SU-DHL-6 (cell line): ENCODE measurements at regions not wholly inside any gene's neighbourhood (a gene's known extent, or its start where the extent isn't known, plus 50 kb on each side); places are given as distances from the start of the nearest gene placed in this dataset.

Experiments
- H2AFZ ChIP-seq: fragments of 200-600 bp; sonication (generic); 2 replicates; pipeline ENCODE4 v1.6.1; 2014; ENCODE audit warnings: low read depth, mild to moderate bottlenecking, moderate library complexity, mixed read lengths, antibody characterized with exemption, low read length; ENCODE audit not compliant: severe bottlenecking
- H3F3A ChIP-seq: fragments of 200-600 bp; shearing (Covaris generic); 2 replicates; pipeline ENCODE4 v1.6.0; 2016; ENCODE audit warnings: antibody characterized with exemption, mild to moderate bottlenecking; ENCODE audit not compliant: insufficient read depth
- H3K27ac ChIP-seq: fragments of 200-600 bp; sonication (generic); 2 replicates; pipeline ENCODE4 v1.5.1; 2016; ENCODE audit warnings: low read depth, mild to moderate bottlenecking, low read length, moderate library complexity, mixed read lengths
- H3K27me3 ChIP-seq: fragments of 200-600 bp; sonication (generic), shearing (Covaris generic); 2 replicates; pipeline ENCODE4 v1.6.0; 2014; ENCODE audit warnings: mild to moderate bottlenecking, low read length
- H3K36me3 ChIP-seq: fragments of 200-600 bp; sonication (generic); 2 replicates; pipeline ENCODE4 v1.6.1; 2014; ENCODE audit warnings: mild to moderate bottlenecking, low read length, mixed read lengths
- H3K4me2 ChIP-seq: fragments of 300-600, 200-600 bp; shearing (Covaris generic), sonication (generic); 2 replicates; pipeline ENCODE4 v1.6.0; 2014; ENCODE audit warnings: low read length, low read depth, mild to moderate bottlenecking; ENCODE audit not compliant: poor library complexity, severe bottlenecking
- H3K4me3 ChIP-seq: fragments of 200-600 bp; sonication (generic); 2 replicates; pipeline ENCODE4 v1.5.1; 2014; ENCODE audit warnings: antibody characterized with exemption, low read length, mild to moderate bottlenecking, mixed read lengths; ENCODE audit not compliant: insufficient read depth, poor library complexity, severe bottlenecking
- H3K79me2 ChIP-seq: fragments of 200-600 bp; sonication (generic); 2 replicates; pipeline ENCODE4 v1.6.1; 2014; ENCODE audit warnings: mild to moderate bottlenecking, low read length, moderate library complexity; ENCODE audit not compliant: insufficient read depth
- H3K9ac ChIP-seq: fragments of 200-600 bp; sonication (generic); 2 replicates; pipeline ENCODE4 v1.7.0; 2014; ENCODE audit warnings: mild to moderate bottlenecking, low read length
- H3K9me2 ChIP-seq: fragments of 200-600 bp; sonication (generic); replicated peaks from 2 replicates; pipeline ENCODE4 v1.6.1; 2014; ENCODE audit warnings: low read length; ENCODE audit not compliant: insufficient read depth
- H3K9me3 ChIP-seq: fragments of 200-600 bp; sonication (generic); 2 replicates; pipeline ENCODE4 v1.6.1; 2014; ENCODE audit warnings: low read length, mixed read lengths; ENCODE audit not compliant: insufficient read depth
- H4K20me1 ChIP-seq: fragments of 200-600 bp; sonication (generic); 2 replicates; pipeline ENCODE4 v1.6.1; 2014; ENCODE audit warnings: low read depth, mild to moderate bottlenecking, antibody characterized with exemption, low read length, moderate library complexity, mixed read lengths
- CTCF ChIP-seq: fragments of 200-600 bp; sonication (generic); IDR thresholded peaks from one replicate; pipeline ENCODE4 v1.5.1; 2017; ENCODE audit warnings: antibody characterized with exemption, mild to moderate bottlenecking, low read length, moderate library complexity; ENCODE audit not compliant: insufficient read depth, poor library complexity, severe bottlenecking
- EZH2phosphoT487 ChIP-seq: fragments of 200-600 bp; sonication (generic), shearing (Covaris generic); conservative IDR thresholded peaks from 2 replicates; pipeline ENCODE4 v1.6.1; 2018; ENCODE audit warnings: mild to moderate bottlenecking, antibody characterized with exemption, low read length, moderate library complexity, mixed read lengths

DNA sequence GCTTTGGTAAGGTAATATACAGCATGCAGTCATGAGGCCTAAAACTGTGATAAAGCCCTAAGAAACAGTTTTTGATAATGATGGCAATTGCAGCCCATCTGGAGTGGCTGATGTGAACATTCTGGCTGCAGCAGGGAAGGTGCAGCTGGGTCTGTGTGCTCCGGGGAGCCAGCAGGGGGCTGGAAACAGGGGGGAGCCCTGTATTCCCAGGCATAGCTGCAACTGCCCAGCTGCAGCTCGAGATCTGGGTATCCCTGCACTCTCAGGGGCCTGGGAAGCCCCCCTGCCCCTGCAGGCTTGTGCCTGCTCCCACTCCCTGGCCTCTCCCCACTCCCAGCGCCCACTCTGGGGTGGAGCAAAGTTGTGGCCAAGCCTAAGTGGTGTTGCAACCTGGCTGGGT, 95.6 kb downstream of the RRAGB start:
- no peaks in the 10 kb centered on the region for H3K79me2 ChIP-seq
- H3F3A ChIP-seq: no peaks in the 10 kb centered on the region
- no peaks in the 10 kb centered on the region for H3K36me3 ChIP-seq
- H3K4me3 ChIP-seq: no peak overlapping the region
- no peaks in the 10 kb centered on the region for H4K20me1 ChIP-seq
- H2AFZ ChIP-seq: no peak overlapping the region
- no peaks in the 10 kb centered on the region for H3K9me3 ChIP-seq
- H3K27me3 ChIP-seq: no peaks in the 10 kb centered on the region
- no peaks in the 10 kb centered on the region for H3K9me2 ChIP-seq
- H3K4me2 ChIP-seq: no peak overlapping the region
- H3K9ac ChIP-seq: no peak overlapping the region
- TF ChIP-seq EZH2phosphoT487 (no peak), CTCF (no peak)
- H3K27ac ChIP-seq: no peak overlapping the region

- H3K79me2 ChIP-seq: no peaks in the 10 kb centered on the region
- no peaks in the 10 kb centered on the region for H3K9me2 ChIP-seq
- H3K4me2 ChIP-seq: no peak overlapping the region
- H4K20me1 ChIP-seq: no peaks in the 10 kb centered on the region
- H3K36me3 ChIP-seq: no peaks in the 10 kb centered on the region
- no peaks in the 10 kb centered on the region for H3K27me3 ChIP-seq
- H3K27ac ChIP-seq: no peak overlapping the region
- no peak overlapping the region for H3K9ac ChIP-seq
- no peaks in the 10 kb centered on the region for H3K9me3 ChIP-seq
- TF ChIP-seq CTCF: no peak
- TF ChIP-seq EZH2phosphoT487: no peak
- no peaks in the 10 kb centered on the region for H3F3A ChIP-seq
- H3K4me3 ChIP-seq: no peak overlapping the region
- no peak overlapping the region for H2AFZ ChIP-seq
Measured at GRCh38 chrX:55815546-55815945, 98.0 kb downstream of the RRAGB start.

- H3K36me3 ChIP-seq: no peaks in the 10 kb centered on the region
- no peaks in the 10 kb centered on the region for H3K9me2 ChIP-seq
- no peaks in the 10 kb centered on the region for H3K9me3 ChIP-seq
- TF ChIP-seq CTCF: no peak
- no peak for TF ChIP-seq EZH2phosphoT487
- no peaks in the 10 kb centered on the region for H4K20me1 ChIP-seq
- no peak overlapping the region for H3K27ac ChIP-seq
- no peaks in the 10 kb centered on the region for H3K27me3 ChIP-seq
- H3K4me2 ChIP-seq: no peak overlapping the region
- no peaks in the 10 kb centered on the region for H3F3A ChIP-seq
- H3K4me3 ChIP-seq: no peak overlapping the region
- H3K9ac ChIP-seq: no peak overlapping the region
- H2AFZ ChIP-seq: no peak overlapping the region
- no peaks in the 10 kb centered on the region for H3K79me2 ChIP-seq
Measured at GRCh38 chrX:55816023-55816422, 98.5 kb downstream of the RRAGB start.
